ENCODE measurements at regions not wholly inside any gene's neighbourhood (a gene's known extent, or its start where the extent isn't known, plus 50 kb on each side); places are given as distances from the start of the nearest gene placed in this dataset.

DNA sequence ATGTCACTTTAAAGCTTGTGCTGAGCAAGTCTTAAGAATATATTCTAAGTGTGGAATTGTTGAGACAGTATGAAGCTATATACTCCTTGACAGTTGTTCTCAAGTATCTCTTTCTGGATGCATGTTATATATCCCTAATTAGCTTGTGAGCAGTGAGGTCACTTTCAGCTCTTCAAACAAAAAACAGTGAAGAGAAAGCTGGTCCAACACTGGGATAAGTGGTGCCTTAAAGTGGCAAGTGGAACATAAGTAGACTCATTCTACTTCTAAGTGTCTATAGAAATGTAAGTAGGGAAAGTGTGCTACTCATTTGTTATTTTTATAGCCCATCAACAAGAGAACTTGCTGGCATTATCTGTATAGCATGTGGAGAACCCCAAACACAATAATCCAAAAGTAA is 133.1 kb upstream of the BACH2 start:
- intact Hi-C loops (cut with DNase I; ENCODE audit: low total_unique reads), result no loop called here
- Histone ChIP-seq H3K36me3 (no peaks in the 10 kb centered on the region), H3K4me1 (no peaks in the 10 kb centered on the region), H3K27ac (no peak overlapping the region), H3K27me3 (no peaks in the 10 kb centered on the region), H3K4me3 (no peak overlapping the region), H3K9me3 (peaks cover 10 to 28% of the 10 kb centered on the region in 2 donors)
- TF ChIP-seq POLR2AphosphoS5 (IDR thresholded peaks at IDR 0.05) (no peak), POLR2A (IDR thresholded peaks at IDR 0.05) (no peak)
- no peak for DNase-seq (ENCODE audit: low spot score in 2 of 2)

- TF ChIP-seq, protein P1, sequence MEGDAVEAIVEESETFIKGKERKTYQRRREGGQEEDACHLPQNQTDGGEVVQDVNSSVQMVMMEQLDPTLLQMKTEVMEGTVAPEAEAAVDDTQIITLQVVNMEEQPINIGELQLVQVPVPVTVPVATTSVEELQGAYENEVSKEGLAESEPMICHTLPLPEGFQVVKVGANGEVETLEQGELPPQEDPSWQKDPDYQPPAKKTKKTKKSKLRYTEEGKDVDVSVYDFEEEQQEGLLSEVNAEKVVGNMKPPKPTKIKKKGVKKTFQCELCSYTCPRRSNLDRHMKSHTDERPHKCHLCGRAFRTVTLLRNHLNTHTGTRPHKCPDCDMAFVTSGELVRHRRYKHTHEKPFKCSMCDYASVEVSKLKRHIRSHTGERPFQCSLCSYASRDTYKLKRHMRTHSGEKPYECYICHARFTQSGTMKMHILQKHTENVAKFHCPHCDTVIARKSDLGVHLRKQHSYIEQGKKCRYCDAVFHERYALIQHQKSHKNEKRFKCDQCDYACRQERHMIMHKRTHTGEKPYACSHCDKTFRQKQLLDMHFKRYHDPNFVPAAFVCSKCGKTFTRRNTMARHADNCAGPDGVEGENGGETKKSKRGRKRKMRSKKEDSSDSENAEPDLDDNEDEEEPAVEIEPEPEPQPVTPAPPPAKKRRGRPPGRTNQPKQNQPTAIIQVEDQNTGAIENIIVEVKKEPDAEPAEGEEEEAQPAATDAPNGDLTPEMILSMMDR (IDR thresholded peaks at IDR 0.05), result no peak
- TF ChIP-seq POLR2AphosphoS5 (IDR thresholded peaks at IDR 0.05), result no peak
- TF ChIP-seq POLR2A (IDR thresholded peaks at IDR 0.05), result no peak
- Histone ChIP-seq H3K4me3 (no peak overlapping the region), H3K4me1 (no peaks in the 10 kb centered on the region), H3K36me3 (no peaks in the 10 kb centered on the region), H3K27me3 (no peaks in the 10 kb centered on the region), H3K9me3 (peaks cover 3 to 21% of the 10 kb centered on the region in 2 donors), H3K27ac (no peak overlapping the region)
- DNase-seq (ENCODE audit: low spot score in 2 of 2), result peak in 1 of 2 donors; percentile 59
- intact Hi-C loops (cut with DNase I; ENCODE audit: low total_unique reads), result no loop called here
These were observed 131.9 kb upstream of the BACH2 start for GRCh38 chr6:90428514-90428913.

DNA sequence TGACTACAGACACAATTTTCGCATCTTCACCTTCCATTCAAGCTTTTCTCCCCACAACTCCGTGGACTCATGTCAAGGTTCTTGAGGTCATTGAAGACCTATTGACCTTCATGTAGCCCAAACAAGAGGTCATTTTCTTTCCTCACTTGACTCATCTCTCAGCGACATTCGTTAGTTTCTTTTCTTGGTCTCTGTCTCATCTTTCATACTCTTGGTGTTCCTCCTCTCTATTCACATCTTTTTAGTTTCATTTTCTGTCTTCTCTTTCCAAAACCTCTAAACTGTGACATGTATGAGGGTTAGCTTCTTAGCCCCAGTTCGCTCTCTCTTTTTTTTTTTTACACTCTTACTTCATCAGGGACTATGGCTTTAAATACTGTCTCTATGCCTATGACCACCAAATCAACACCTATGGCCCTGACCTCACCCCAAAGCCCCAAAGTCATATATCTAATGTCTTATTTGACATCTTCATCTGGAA is 128.6 kb upstream of the BACH2 start:
- no peaks in the 10 kb centered on the region for H3K4me1 ChIP-seq
- H3K27ac ChIP-seq, result no peak overlapping the region
- TF ChIP-seq, protein P1 (IDR thresholded peaks at IDR 0.05), result no peak
- TF ChIP-seq POLR2A (IDR thresholded peaks at IDR 0.05) (no peak), POLR2AphosphoS5 (IDR thresholded peaks at IDR 0.05) (no peak)
- no peaks in the 10 kb centered on the region for H3K36me3 ChIP-seq
- no peak overlapping the region for H3K4me3 ChIP-seq
- intact Hi-C loops (cut with DNase I; ENCODE audit: low total_unique reads), result no loop called here
- H3K9me3 ChIP-seq, result peaks cover 0 to 12% of the 10 kb centered on the region in 2 donors
- DNase-seq (ENCODE audit: low spot score in 2 of 2), result no peak
- H3K27me3 ChIP-seq, result no peaks in the 10 kb centered on the region

- intact Hi-C loops (cut with DNase I; ENCODE audit: low total_unique reads), result no loop called here
- DNase-seq (ENCODE audit: low spot score in 2 of 2), result no peak
- H3K36me3 ChIP-seq, result no peaks in the 10 kb centered on the region
- no peak for TF ChIP-seq POLR2A (IDR thresholded peaks at IDR 0.05)
- no peak for TF ChIP-seq POLR2AphosphoS5 (IDR thresholded peaks at IDR 0.05)
- TF ChIP-seq, protein P1 (IDR thresholded peaks at IDR 0.05), result no peak
- H3K4me1 ChIP-seq, result no peaks in the 10 kb centered on the region
- H3K9me3 ChIP-seq, result peaks cover 0 to 6% of the 10 kb centered on the region in 2 donors
- H3K27ac ChIP-seq, result no peak overlapping the region
- H3K27me3 ChIP-seq, result no peaks in the 10 kb centered on the region
- no peak overlapping the region for H3K4me3 ChIP-seq
These were observed 127.9 kb upstream of the BACH2 start for GRCh38 chr6:90424580-90424979.

DNA sequence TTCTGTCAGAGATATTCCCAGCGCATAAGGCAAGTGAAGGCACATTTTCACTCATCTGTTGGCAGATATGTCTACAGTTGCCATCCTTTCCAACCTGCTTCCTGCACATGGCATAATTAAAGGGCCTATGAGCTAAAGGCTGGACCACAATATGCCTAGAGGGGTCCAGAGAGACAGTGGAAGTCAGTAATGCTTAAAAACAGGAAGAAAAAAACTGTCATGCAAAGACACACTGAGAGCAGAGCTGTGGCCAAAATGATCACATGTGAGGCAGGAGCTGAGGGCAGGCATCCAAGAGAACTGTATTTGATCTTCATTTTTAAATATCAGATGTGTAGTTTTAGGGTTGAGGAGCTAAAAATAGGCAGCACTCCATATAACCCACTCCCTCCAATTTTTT is 125.0 kb upstream of the BACH2 start:
- TF ChIP-seq, protein P1 (IDR thresholded peaks at IDR 0.05), result no peak
- no peak for TF ChIP-seq POLR2A (IDR thresholded peaks at IDR 0.05)
- no peak for TF ChIP-seq POLR2AphosphoS5 (IDR thresholded peaks at IDR 0.05)

GRCh38 chr6:90420500-90420899 is 123.9 kb upstream of the BACH2 start:
- Histone ChIP-seq H3K4me1 (no peaks in the 10 kb centered on the region), H3K36me3 (no peaks in the 10 kb centered on the region), H3K27me3 (no peaks in the 10 kb centered on the region), H3K4me3 (no peak overlapping the region), H3K9me3 (no peaks in the 10 kb centered on the region), H3K27ac (no peak overlapping the region)
- intact Hi-C loops (cut with DNase I; ENCODE audit: low total_unique reads), result no loop called here
- no peak for TF ChIP-seq POLR2AphosphoS5 (IDR thresholded peaks at IDR 0.05)
- TF ChIP-seq, protein P1 (IDR thresholded peaks at IDR 0.05), result no peak
- TF ChIP-seq POLR2A (IDR thresholded peaks at IDR 0.05), result no peak
- DNase-seq (ENCODE audit: low spot score in 2 of 2), result no peak

More for the DNA sequence above, 125.0 kb upstream of the BACH2 start:
- intact Hi-C loops (cut with DNase I; ENCODE audit: low total_unique reads), result no loop called here
- no peaks in the 10 kb centered on the region for H3K27me3 ChIP-seq
- no peaks in the 10 kb centered on the region for H3K36me3 ChIP-seq
- no peak for DNase-seq (ENCODE audit: low spot score in 2 of 2)
- no peaks in the 10 kb centered on the region for H3K4me1 ChIP-seq
- H3K9me3 ChIP-seq, result no peaks in the 10 kb centered on the region
- H3K27ac ChIP-seq, result no peak overlapping the region
- no peak overlapping the region for H3K4me3 ChIP-seq
